ENCODE measurements at regions not wholly inside any gene's neighbourhood (a gene's known extent, or its start where the extent isn't known, plus 50 kb on each side); places are given as distances from the start of the nearest gene placed in this dataset.

GRCh38 chr11:116698080-116698479 lies 74.7 kb downstream of the BUD13 start:
- DNase-seq: no peak

- DNase-seq: no peak
Measured at GRCh38 chr11:116697639-116698038, 75.1 kb downstream of the BUD13 start.

- DNase-seq: no peak
Measured at GRCh38 chr11:116697011-116697410, 75.8 kb downstream of the BUD13 start.

- peak in 12 of 56 donors; percentile 14 to 55 (median 29) for DNase-seq
Measured at GRCh38 chr11:116696381-116696941, 76.3 kb downstream of the BUD13 start.

- DNase-seq: no peak
Measured at GRCh38 chr11:116695657-116696254, 77.0 kb downstream of the BUD13 start.

- no peak for DNase-seq
Measured at GRCh38 chr11:116694815-116695590, 77.8 kb downstream of the BUD13 start.

- DNase-seq: no peak
Measured at GRCh38 chr11:116694349-116694725, 78.5 kb downstream of the BUD13 start.

GRCh38 chr11:116693593-116694348 lies 79.0 kb downstream of the BUD13 start:
- DNase-seq: no peak

GRCh38 chr11:116693102-116693570 lies 79.7 kb downstream of the BUD13 start:
- DNase-seq: no peak

- no peak for DNase-seq
Measured at GRCh38 chr11:116692318-116693101, 80.3 kb downstream of the BUD13 start.

GRCh38 chr11:116691771-116692177 lies 81.0 kb downstream of the BUD13 start:
- DNase-seq: peak in 20 of 56 donors; percentile 9 to 61 (median 30)

- no peak for DNase-seq
Measured at GRCh38 chr11:116690611-116691010, 82.2 kb downstream of the BUD13 start.

GRCh38 chr11:116689413-116690127 lies 83.2 kb downstream of the BUD13 start:
- no peak for DNase-seq

GRCh38 chr11:116688202-116688540 lies 84.6 kb downstream of the BUD13 start:
- no peak for DNase-seq

GRCh38 chr11:116687458-116688201 lies 85.2 kb downstream of the BUD13 start:
- DNase-seq: no peak

- no peak for DNase-seq
Measured at GRCh38 chr11:116686866-116687265, 85.9 kb downstream of the BUD13 start.

GRCh38 chr11:116683982-116684381 lies 88.8 kb downstream of the BUD13 start:
- DNase-seq: no peak

GRCh38 chr11:116680349-116681125 lies 92.2 kb downstream of the BUD13 start:
- no peak for DNase-seq

- no peak for DNase-seq
Measured at GRCh38 chr11:116678887-116679286, 93.9 kb downstream of the BUD13 start.
